ENCODE measurements at regions not wholly inside any gene's neighbourhood (a gene's known extent, or its start where the extent isn't known, plus 50 kb on each side); places are given as distances from the start of the nearest gene placed in this dataset.
A peak's percentile ranks its signal among the peaks of the same experiment; 100 is the strongest.
"Not testable (repeated sequence)": the region's sequence is repeated elsewhere in the genome, so short reads cannot be mapped to it uniquely, and the experiment has no call there.

DNA sequence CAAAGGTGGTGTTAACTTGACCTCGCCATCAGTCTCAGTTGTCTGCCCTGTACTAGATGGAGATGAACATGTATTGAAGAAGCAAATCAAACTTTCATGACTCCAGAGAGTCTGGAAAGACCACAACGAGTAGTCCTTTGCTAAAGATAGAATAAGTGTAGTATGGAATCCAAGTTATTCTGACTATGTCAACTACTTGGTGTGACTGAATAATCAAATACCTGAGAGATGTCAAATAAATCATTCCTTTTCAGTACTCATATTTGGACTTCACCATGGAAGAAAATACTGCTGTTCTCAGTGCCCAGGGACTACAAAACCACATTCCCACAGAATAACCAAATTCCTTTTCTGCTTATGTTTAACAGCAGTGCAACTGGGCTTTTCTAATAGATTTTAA is 161.2 kb upstream of the SPRY1 start:
- H3K4me3 ChIP-seq (ENCODE audit: low read length) = no peak overlapping the region
- DNase-seq (ENCODE audit: low read depth) = no peak
- TF ChIP-seq, protein P1, sequence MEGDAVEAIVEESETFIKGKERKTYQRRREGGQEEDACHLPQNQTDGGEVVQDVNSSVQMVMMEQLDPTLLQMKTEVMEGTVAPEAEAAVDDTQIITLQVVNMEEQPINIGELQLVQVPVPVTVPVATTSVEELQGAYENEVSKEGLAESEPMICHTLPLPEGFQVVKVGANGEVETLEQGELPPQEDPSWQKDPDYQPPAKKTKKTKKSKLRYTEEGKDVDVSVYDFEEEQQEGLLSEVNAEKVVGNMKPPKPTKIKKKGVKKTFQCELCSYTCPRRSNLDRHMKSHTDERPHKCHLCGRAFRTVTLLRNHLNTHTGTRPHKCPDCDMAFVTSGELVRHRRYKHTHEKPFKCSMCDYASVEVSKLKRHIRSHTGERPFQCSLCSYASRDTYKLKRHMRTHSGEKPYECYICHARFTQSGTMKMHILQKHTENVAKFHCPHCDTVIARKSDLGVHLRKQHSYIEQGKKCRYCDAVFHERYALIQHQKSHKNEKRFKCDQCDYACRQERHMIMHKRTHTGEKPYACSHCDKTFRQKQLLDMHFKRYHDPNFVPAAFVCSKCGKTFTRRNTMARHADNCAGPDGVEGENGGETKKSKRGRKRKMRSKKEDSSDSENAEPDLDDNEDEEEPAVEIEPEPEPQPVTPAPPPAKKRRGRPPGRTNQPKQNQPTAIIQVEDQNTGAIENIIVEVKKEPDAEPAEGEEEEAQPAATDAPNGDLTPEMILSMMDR (IDR thresholded peaks at IDR 0.05; ENCODE audit: insufficient read depth, low read depth, low read length, missing control alignments) = no peak

DNA sequence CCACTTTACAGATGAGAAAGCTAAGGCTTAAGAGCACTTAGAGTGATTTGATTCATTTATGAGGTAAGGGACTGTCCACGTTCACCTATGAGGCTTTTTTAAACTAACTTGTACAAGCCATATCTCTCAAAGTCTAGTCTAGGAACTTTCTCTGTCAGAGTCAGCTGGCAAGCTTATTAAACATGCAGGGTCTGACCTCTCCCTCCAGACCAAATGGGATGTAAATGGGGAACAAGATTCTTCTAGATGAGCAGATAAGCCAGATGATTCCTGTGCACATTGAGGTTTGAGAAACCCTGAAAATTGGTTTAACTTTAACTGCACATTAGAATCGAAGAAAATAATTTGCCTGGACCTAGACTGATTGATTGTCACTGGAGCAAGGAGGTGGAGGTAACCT is 160.0 kb upstream of the SPRY1 start:
- no peak for DNase-seq (ENCODE audit: low read depth)
- TF ChIP-seq, protein P1 (IDR thresholded peaks at IDR 0.05; ENCODE audit: insufficient read depth, low read depth, low read length, missing control alignments) = no peak
- no peak overlapping the region for H3K4me3 ChIP-seq (ENCODE audit: low read length)

DNA sequence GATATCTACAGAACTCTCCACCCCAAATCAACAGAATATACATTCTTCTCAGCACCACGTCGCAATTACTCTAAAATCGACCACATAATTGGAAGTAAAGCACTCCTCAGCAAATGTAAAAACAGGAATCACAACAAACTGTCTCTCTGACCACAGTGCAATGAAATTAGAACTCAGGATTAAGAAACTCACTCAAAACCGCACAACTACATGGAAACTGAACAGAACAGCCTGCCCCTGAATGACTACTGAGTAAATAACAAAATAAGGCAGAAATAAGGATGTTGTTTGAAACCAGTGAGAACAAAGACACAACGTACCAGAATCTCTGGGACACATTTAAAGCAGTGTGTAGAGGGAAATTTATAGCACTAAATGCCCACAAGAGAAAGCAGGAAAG is 156.3 kb upstream of the SPRY1 start:
- DNase-seq (ENCODE audit: low read depth); H3K4me3 ChIP-seq (ENCODE audit: low read length): not testable (repeated sequence)

DNA sequence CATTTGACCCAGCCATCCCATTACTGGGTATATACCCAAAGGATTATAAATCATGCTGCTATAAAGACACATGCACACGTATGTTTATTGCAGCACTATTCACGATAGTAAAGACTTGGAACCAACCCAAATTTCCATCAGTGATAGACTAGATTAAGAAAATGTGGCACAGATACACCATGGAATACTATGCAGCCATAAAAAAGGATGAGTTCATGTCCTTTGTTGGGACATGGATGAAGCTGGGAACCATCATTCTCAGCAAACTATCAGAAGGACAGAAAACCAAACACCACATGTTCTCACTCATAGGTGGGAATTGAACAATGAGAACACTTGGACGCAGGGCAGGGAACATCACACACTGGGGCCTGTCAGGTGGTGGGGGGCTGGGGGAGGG is 153.4 kb upstream of the SPRY1 start:
- H3K4me3 ChIP-seq (ENCODE audit: low read length); DNase-seq (ENCODE audit: low read depth): not testable (repeated sequence)

DNA sequence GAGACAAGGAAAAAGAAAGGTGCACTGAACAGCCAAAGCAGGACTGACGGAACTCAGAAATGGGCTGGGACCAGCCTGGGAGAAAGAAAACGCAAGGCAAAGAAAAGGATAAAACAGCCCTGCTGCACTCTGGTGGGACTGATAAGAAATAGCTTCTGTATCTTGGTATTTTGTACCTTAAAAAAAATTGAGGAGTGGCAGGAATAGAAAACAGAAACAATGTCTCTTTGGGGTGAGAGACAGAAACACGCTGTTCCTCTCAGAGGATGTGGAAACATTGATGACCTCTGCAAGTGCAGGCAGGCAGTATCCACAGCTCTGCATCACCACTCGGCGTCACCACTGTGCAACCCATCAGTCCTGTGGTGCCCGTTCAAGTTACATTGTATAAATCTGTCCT is 152.5 kb upstream of the SPRY1 start:
- TF ChIP-seq, protein P1 (IDR thresholded peaks at IDR 0.05; ENCODE audit: insufficient read depth, low read depth, low read length, missing control alignments) = peak; percentile 19
- H3K4me3 ChIP-seq (ENCODE audit: low read length) = no peak overlapping the region
- DNase-seq (ENCODE audit: low read depth) = peak; percentile 82

DNA sequence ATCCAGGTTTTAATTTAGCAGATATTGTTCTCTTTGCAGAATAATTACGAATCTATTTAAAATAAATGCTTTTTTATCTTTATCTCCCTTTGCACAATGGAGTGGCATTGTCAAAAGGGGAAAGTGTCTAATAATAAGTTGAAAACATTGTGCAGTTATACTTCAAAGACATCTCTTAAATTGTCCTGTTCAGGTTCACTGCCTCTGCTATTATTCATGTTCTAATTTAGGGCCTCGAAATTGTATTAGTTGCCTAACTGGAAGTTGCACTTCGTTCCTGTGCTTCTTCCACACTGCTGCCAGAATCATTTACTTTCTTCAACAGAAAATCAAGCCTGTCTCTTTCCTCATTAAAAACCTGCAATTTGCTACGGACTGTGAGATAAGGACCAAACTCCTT is 150.5 kb upstream of the SPRY1 start:
- DNase-seq (ENCODE audit: low read depth) = no peak
- H3K4me3 ChIP-seq (ENCODE audit: low read length) = no peak overlapping the region
- TF ChIP-seq, protein P1 (IDR thresholded peaks at IDR 0.05; ENCODE audit: insufficient read depth, low read depth, low read length, missing control alignments) = no peak

DNA sequence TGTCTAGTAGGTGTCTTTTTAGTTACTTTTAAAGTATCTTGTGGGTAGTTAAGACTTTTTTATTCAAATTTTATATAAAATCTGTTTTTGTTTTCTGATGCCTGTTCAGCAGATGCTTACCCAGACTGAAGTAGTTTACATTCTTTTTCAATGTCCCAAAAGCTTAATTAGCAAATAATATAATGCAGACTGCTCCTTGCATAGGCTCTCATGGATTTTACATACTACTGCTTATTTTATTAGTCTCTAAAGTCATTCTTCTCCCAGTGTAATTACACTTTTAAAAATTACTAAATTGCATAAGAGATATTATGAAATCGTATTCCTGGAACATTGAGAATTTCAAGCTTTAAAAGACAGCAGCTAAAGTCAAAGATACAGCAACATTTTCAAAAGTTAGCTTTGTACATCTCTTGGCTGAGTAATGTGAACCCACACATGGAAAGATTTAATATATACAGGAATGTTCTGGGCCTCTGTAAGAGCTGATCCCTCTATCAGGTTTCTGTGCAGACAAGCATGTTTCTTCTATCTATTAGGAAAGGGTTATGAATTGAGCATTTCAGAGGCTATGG is 148.4 kb upstream of the SPRY1 start:
- H3K4me3 ChIP-seq (ENCODE audit: low read length) = no peak overlapping the region
- no peak for DNase-seq (ENCODE audit: low read depth)
- TF ChIP-seq, protein P1 (IDR thresholded peaks at IDR 0.05; ENCODE audit: insufficient read depth, low read depth, low read length, missing control alignments) = no peak

DNA sequence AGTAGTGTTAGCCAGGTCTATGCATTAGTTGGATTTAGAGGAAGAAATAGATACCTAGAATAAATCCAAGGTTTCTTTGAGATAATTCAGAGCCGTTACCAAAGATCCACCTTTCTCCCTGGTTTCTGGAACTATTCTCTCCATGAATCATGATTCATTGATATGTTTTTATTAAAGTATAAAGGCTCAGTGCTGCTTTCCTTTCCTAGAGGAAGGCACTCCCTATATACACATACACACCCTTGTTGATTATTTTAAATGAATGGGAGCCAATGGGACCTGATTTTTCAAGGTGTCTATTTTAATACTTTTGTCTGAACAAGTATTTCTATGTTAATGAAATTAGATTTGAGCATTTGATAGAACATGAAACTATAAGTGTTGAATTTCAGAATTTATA is 146.8 kb upstream of the SPRY1 start:
- TF ChIP-seq, protein P1 (IDR thresholded peaks at IDR 0.05; ENCODE audit: insufficient read depth, low read depth, low read length, missing control alignments) = no peak
- DNase-seq (ENCODE audit: low read depth) = no peak
- no peak overlapping the region for H3K4me3 ChIP-seq (ENCODE audit: low read length)

All from epithelial cell of esophagus (primary cell).